GM08714 (cell line): ENCODE measurements at regions not wholly inside any gene's neighbourhood (a gene's known extent, or its start where the extent isn't known, plus 50 kb on each side); places are given as distances from the start of the nearest gene placed in this dataset.
"Not testable (repeated sequence)": the region's sequence is repeated elsewhere in the genome, so short reads cannot be mapped to it uniquely, and the experiment has no call there.

Source experiments
- H3K4me3 ChIP-seq: fragments of 200-500 bp; sonication (Bioruptor generic); 2 replicates; pipeline ENCODE4 v1.5.1; 2014; ENCODE audit warnings: mild to moderate bottlenecking, low read length, inconsistent platforms
- ZNF274 ChIP-seq: IDR thresholded peaks from 2 replicates; pipeline ENCODE4 v1.6.1; 2012; ENCODE audit warnings: mild to moderate bottlenecking, low read depth, low read length

DNA sequence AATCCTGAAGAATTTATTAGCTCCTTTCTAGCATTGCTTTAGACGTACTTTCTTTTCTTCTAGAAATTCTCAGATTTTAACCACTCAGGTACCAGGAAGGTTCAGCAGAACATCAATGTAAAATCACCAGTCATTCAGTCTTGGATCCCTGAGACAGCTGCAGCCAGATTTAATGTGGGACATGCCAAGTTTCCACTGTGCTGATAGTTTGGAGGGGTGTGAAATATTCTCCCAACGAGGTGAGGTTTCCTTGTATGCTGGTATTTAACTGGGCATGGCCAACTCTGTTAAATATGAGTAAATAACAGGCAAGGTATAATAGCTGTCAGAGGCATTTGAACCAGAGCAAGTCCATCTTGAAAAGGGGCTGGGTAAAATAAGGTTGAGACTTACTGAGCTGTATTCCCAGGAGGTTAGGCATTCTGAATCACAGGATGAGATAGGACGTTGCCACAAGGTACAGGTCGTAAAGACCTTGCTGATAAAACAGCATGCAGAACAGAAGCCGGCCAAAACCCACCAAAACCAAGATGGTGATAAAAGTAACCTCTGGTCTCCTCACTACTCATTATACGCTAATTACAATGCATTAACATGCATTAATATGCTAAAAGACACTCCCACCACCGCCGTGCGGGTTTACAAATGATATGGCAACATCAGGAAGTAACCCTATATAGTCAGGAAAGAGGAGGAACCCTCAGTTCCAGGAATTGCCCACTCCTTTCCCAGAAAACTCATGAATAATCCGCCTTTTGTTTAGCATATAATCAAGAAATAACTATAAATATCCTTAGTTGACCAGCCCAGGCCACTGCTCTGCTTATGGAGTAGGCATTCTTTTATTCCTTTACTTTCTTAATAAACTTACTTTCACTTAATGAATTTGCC, 75.2 kb upstream of the RASSF8 start:
- TF ChIP-seq ZNF274, result no peak
- no peak overlapping the region for H3K4me3 ChIP-seq

DNA sequence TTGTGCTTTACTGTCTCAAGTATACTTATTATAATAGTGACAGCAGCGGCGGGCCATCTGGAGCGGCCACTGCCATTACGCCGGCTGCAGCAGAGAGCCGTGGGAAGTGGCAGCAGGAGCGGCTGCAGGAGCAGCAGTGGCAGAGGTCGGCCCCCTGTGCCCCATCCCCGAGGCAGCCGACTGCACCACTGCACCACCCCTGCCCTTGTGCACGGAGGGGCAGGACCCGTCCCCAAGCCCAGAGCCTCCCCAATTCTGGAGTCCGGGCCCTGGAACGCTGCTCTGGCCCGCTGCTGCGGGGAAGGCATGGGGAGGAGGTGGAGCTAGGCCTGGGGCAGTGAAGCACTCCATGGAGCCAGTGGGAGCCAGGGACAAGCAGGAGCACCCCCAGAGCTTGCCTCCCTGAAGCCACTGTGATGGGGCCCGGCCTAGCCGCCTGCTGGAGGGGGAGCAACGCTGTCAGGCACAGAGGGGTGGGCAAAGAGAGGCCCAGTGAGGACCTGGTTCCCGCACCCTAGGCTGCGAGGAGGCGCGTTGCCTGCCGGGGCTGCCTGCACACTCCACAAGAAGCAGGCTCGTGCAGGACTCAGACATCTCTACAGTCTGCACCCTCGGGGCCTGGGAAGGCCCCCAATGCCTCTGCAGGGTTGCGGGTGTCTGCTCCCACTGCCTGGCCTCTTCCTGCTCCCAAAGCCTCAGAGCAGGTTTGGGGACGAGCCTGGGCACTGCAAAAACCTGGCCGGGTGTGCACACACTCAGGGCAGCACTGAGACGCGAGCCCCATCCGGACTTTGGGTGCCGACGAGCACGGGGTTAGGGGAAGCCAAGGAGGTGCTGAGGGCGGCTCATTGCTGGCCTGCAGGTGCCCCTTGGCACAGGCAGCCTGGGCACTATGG, 74.2 kb upstream of the RASSF8 start:
- H3K4me3 ChIP-seq, result no peak overlapping the region
- TF ChIP-seq ZNF274, result no peak

DNA sequence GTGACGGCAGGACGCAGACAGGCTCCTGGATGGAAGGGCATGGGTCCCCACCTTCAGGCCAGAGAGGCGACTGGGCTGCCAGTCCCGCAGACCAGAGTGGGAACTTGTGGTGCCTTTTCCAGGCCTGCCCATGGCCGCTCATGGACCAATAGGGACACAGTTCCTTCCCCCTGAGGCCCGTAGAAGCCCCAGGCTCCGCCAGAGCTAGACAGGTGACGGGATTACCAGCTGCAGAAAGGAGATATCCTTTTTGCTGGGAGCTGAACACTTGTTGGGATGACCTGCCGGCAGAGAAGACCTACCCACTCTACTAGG, 73.6 kb upstream of the RASSF8 start:
- H3K4me3 ChIP-seq, result no peak overlapping the region
- no peak for TF ChIP-seq ZNF274

DNA sequence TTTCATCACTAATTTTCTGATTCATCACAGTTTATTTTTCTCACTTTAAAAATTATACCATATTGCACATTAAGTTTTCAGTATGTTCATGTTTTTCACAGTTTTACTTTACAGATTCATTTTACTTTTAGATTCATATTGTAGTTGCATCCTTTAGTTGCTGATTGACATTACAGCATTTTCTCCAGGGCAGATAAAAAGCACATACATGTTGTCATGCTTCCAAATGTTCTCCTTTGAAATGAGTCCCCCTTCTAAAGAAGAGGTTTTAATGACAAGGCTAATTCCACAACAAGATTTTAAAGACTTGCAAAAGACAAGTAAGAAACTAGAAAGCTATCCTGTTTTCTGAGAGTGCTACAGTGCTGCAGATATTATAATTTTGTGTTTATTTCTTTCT, 72.1 kb upstream of the RASSF8 start:
- no peak for TF ChIP-seq ZNF274
- no peak overlapping the region for H3K4me3 ChIP-seq

DNA sequence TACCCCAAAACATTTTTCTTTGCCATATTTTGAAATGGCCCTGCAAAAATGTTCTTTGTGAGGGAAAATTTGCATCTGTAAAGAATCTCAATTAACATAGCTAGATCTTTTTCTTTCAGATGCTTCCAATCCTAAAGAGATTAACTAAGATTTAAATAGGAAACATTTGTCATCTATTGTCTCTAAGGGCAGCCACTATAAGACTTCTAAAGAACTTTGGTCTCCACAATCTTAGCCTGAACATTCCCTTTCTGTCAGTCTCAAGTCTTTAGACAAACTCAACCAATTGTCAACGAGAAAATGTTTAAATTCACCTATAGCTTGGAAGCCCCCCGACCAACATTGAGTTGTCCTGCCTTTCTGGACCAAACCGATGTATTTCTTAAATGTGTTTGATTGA, 71.1 kb upstream of the RASSF8 start:
- TF ChIP-seq ZNF274, result no peak
- no peak overlapping the region for H3K4me3 ChIP-seq

DNA sequence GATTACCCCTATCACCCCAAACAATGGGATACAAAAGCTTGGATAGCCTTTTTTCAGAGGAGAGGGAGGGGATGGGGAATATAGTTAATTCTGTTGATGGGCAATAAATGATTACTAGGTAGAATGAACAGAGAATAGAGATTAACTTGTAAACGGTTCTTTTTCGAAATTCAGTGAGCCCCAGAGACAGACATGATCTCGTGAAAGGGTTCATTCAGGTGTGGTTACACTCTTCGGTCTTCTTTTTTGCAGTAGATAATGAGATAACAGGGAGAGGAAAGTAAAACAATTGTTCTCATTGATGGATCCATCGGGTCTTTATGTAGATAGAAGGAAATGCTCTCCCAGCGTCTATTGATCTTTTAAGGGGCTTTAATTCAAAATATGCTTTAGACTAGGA, 69.3 kb upstream of the RASSF8 start:
- no peak for TF ChIP-seq ZNF274
- no peak overlapping the region for H3K4me3 ChIP-seq

DNA sequence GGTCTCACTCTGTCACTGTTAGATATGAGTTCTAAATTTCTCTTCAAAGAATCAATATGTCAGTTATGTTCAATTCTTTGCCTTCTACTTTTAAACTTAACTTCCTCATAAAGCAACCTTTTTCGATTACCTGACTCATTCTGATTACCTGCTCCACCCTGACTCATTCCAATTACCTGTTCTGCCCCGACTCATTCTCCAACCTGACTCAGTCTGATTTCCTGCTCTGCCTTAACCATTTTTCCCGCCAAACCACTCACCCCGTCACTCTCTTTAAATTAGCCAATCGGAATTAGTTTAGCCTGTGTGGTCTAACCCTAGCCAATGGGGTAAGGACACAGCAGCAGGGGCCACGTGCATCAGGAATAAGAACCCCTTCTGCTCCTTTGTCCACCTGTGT, 67.4 kb upstream of the RASSF8 start:
- H3K4me3 ChIP-seq, result not testable (repeated sequence)

DNA sequence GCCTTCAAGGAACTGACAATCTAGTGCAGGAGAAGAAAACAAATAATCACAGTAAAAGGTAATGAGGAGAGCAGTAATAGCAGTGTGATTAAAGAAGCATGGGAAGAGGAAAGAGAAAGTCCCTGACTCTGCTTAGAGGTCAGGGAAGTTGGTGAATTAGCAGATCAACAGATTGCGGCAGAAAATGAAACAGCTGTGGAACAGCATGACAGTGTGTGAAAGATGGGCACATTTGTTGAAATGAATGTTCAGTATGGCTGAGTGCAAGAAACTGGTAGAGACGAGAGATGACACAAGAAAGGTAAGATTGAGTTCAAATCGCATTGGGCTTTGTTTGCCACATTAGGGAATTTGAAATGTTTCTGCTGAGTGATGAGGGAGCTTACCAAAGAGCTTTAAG, 63.7 kb upstream of the RASSF8 start:
- no peak overlapping the region for H3K4me3 ChIP-seq
- TF ChIP-seq ZNF274, result no peak

DNA sequence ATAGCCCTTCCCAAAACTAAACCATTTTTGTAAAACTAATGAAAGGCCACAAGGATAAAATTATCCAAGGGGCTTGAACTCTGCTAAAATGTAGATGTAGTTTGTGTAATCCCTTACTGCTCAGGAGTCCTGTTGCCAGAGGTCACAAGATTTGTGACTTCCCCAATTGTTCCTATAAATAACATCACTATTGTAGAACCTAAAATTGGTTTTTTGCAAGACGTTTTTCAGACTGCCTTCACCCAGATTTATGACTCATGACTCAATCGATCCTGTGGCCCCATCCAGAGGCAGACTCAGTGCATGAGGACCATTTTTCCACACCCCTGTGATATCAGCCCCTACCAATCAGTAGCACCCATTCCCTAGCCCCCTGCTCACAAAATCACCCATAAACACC, 61.5 kb upstream of the RASSF8 start:
- no peak overlapping the region for H3K4me3 ChIP-seq
- no peak for TF ChIP-seq ZNF274

DNA sequence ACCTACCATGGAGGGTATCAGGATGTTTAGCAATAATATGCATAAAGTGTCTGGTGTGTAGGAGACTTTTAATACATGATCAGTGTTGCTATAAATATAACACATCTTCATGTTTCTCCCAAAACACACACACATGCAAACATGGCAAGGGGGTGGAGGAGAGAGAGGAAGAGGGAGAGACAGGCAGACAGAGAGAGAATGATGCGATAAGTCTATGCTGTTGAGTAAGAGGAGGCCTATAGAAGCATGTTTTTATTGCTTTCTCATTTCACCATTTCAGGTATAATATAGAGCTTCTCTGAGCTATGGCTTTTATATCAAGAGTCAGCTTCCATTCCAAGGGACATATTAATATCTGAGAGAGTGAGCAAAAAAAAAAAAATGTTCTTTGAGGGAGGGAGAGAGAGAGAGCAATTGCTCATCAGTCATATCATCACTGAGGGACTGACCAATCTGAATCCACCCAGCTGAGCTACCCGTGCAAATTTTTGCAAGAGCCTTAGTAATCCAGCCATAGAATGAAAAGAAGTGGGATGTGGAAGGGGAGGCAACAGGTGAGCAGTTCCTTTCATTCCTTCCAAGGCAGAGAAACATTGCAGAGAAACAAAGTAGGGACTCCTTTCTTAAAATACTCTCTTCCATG, 54.8 kb upstream of the RASSF8 start:
- no peak overlapping the region for H3K4me3 ChIP-seq
- no peak for TF ChIP-seq ZNF274

DNA sequence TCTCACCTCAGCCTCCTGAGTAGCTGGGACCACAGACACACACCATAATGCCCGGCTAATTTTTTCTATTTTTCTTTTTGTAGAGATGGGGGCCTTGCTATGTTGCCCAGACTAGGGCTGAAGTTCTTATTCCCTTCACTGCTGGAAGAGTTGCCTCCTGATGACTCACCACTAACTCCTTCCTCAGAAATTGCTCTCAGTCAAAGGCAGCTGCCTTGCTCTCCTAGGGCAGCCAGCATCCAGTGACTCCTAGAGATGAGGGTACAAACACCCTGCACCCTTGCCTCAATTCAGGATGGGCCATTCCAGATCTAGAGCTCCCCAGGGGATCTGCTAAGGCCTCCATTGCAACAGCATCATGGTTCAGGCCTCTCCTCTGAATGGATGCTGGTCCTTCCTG, 54.0 kb upstream of the RASSF8 start:
- TF ChIP-seq ZNF274, result no peak
- no peak overlapping the region for H3K4me3 ChIP-seq

DNA sequence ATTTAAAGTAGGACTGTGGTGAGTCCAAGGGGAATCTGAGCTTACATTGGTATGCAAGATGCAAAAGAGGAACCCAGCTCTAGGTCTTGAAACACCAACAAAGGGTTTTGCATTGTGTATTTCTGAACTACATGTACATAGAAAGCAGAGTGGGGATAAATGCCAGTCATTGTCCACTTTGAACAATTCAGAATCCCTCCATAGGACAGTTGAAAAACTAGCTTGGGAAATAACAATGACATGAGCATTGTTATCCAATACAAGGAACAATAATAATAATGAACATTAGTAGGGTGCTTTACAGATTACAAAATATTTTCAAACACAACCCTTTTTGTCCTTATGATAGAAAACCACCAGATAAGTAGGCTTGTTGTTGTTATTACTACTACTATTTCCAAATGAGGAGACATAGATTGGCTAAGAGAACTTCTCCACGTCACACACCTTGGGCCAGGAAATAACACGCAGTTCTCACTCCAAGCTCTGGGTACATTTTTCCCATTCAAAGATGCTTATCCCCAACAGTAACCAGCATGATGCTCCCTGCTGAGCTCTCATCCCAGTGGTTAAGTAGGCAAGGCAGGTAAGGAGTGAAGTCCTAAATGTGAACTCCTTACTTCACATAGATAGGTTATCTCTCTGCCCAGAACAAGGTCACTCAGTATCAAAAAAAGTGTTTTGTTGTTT, 51.7 kb upstream of the RASSF8 start:
- H3K4me3 ChIP-seq, result no peak overlapping the region
- TF ChIP-seq ZNF274, result no peak
